ENCODE measurements at regions not wholly inside any gene's neighbourhood (a gene's known extent, or its start where the extent isn't known, plus 50 kb on each side); places are given as distances from the start of the nearest gene placed in this dataset.
A peak's percentile ranks its signal among the peaks of the same experiment; 100 is the strongest.

GRCh38 chr9:14427419-14427818 is 113.5 kb upstream of the NFIB start:
- no peak for DNase-seq

- no peak for DNase-seq
These were observed 111.0 kb upstream of the NFIB start for GRCh38 chr9:14424983-14425382.

- DNase-seq = no peak
These were observed 110.3 kb upstream of the NFIB start for GRCh38 chr9:14424289-14424688.

- DNase-seq = no peak
These were observed 109.9 kb upstream of the NFIB start for GRCh38 chr9:14423815-14424261.

GRCh38 chr9:14421291-14421690 is 107.3 kb upstream of the NFIB start:
- no peak for DNase-seq

GRCh38 chr9:14418941-14419937 is 105.3 kb upstream of the NFIB start:
- no peak for DNase-seq

- DNase-seq = no peak
These were observed 104.5 kb upstream of the NFIB start for GRCh38 chr9:14418301-14418940.

- DNase-seq = no peak
These were observed 103.3 kb upstream of the NFIB start for GRCh38 chr9:14417237-14417636.

GRCh38 chr9:14415947-14416346 is 102.0 kb upstream of the NFIB start:
- no peak for DNase-seq

- no peak for DNase-seq
These were observed 99.9 kb upstream of the NFIB start for GRCh38 chr9:14413812-14414211.

- no peak for DNase-seq
These were observed 98.8 kb upstream of the NFIB start for GRCh38 chr9:14412775-14413174.

GRCh38 chr9:14406463-14406862 is 92.5 kb upstream of the NFIB start:
- no peak for DNase-seq

GRCh38 chr9:14405176-14405706 is 91.3 kb upstream of the NFIB start:
- no peak for DNase-seq

GRCh38 chr9:14403081-14403480 is 89.1 kb upstream of the NFIB start:
- no peak for DNase-seq

GRCh38 chr9:14402583-14402982 is 88.6 kb upstream of the NFIB start:
- DNase-seq = no peak

GRCh38 chr9:14401911-14402310 is 88.0 kb upstream of the NFIB start:
- no peak for DNase-seq

- DNase-seq = peak; percentile 84
These were observed 86.7 kb upstream of the NFIB start for GRCh38 chr9:14400658-14400995.

- DNase-seq = no peak
These were observed 86.1 kb upstream of the NFIB start for GRCh38 chr9:14399756-14400657.

- no peak for DNase-seq
These were observed 84.5 kb upstream of the NFIB start for GRCh38 chr9:14398473-14398872.

- DNase-seq = no peak
These were observed 82.2 kb upstream of the NFIB start for GRCh38 chr9:14396171-14396570.

- DNase-seq = peak; percentile 69
These were observed 81.6 kb upstream of the NFIB start for GRCh38 chr9:14395317-14396082.

- DNase-seq = no peak
These were observed 79.5 kb upstream of the NFIB start for GRCh38 chr9:14393418-14393817.
